ENCODE measurements at regions not wholly inside any gene's neighbourhood (a gene's known extent, or its start where the extent isn't known, plus 50 kb on each side); places are given as distances from the start of the nearest gene placed in this dataset.

- DNase-seq: no peak
Measured at GRCh38 chr2:12978066-12978835, 261.5 kb downstream of the TRIB2 start.

- DNase-seq: no peak
Measured at GRCh38 chr2:12979066-12979465, 262.3 kb downstream of the TRIB2 start.

GRCh38 chr2:12980817-12981216, 264.1 kb downstream of the TRIB2 start:
- no peak for DNase-seq

- no peak for DNase-seq
Measured at GRCh38 chr2:12982149-12982584, 265.4 kb downstream of the TRIB2 start.

GRCh38 chr2:12987246-12987645, 270.5 kb downstream of the TRIB2 start:
- DNase-seq: no peak

GRCh38 chr2:12988279-12988678, 271.5 kb downstream of the TRIB2 start:
- DNase-seq: no peak

- DNase-seq: no peak
Measured at GRCh38 chr2:12990523-12990922, 273.8 kb downstream of the TRIB2 start.

- DNase-seq: no peak
Measured at GRCh38 chr2:12998685-12999084, 281.9 kb downstream of the TRIB2 start.

- DNase-seq: no peak
Measured at GRCh38 chr2:13000664-13001363, 284.1 kb downstream of the TRIB2 start.

- no peak for DNase-seq
Measured at GRCh38 chr2:13001408-13001807, 284.7 kb downstream of the TRIB2 start.

- no peak for DNase-seq
Measured at GRCh38 chr2:13002536-13003331, 286.0 kb downstream of the TRIB2 start.

- DNase-seq: no peak
Measured at GRCh38 chr2:13003500-13003899, 286.8 kb downstream of the TRIB2 start.

GRCh38 chr2:13005048-13005447, 288.3 kb downstream of the TRIB2 start:
- no peak for DNase-seq

- DNase-seq: no peak
Measured at GRCh38 chr2:13005761-13006335, 289.1 kb downstream of the TRIB2 start.

- DNase-seq: no peak
Measured at GRCh38 chr2:13006426-13006825, 289.7 kb downstream of the TRIB2 start.

- DNase-seq: peak; percentile 74
Measured at GRCh38 chr2:13006829-13007717, 290.3 kb downstream of the TRIB2 start.

GRCh38 chr2:13009027-13009642, 292.4 kb downstream of the TRIB2 start:
- DNase-seq: no peak

GRCh38 chr2:13010283-13010682, 293.5 kb downstream of the TRIB2 start:
- DNase-seq: no peak

- DNase-seq: no peak
Measured at GRCh38 chr2:13014783-13015182, 298.0 kb downstream of the TRIB2 start.

- no peak for DNase-seq
Measured at GRCh38 chr2:13015532-13016320, 299.0 kb downstream of the TRIB2 start.

- no peak for DNase-seq
Measured at GRCh38 chr2:13018490-13018889, 301.8 kb downstream of the TRIB2 start.

Measured in stimulated activated CD4-positive, alpha-beta T cell treated with anti-CD3 and anti-CD28 coated beads, Interleukin-4, amount 100 ng/mL, for 24 hours (primary cell).